ENCODE measurements at regions not wholly inside any gene's neighbourhood (a gene's known extent, or its start where the extent isn't known, plus 50 kb on each side); places are given as distances from the start of the nearest gene placed in this dataset.
"Not testable (repeated sequence)": the region's sequence is repeated elsewhere in the genome, so short reads cannot be mapped to it uniquely, and the experiment has no call there.

- 61% methylated on average over 3 of the region's 6 CpGs for WGBS (ENCODE audit: insufficient coverage)
- H3K27ac ChIP-seq (ENCODE audit: low read length), result no peak overlapping the region
Observed at GRCh38 chr10:26355241-26355640, 82.9 kb upstream of the APBB1IP start.

GRCh38 chr10:26357203-26357602, 80.9 kb upstream of the APBB1IP start:
- Histone ChIP-seq H3K4me1 (ENCODE audit: control insufficient read depth, insufficient read depth, low read length) (no peaks in the 10 kb centered on the region), H3K36me3 (ENCODE audit: control insufficient read depth, insufficient read depth, low read length) (no peaks in the 10 kb centered on the region), H3K9me3 (replicated peaks; ENCODE audit: control insufficient read depth, low read depth, low read length) (no peaks in the 10 kb centered on the region), H3K27me3 (ENCODE audit: control insufficient read depth, insufficient read depth, low read length) (no peaks in the 10 kb centered on the region), H3K27ac (ENCODE audit: low read length) (no peak overlapping the region), H3K4me3 (ENCODE audit: low read length) (no peak overlapping the region)
- no peak for DNase-seq
- WGBS (ENCODE audit: insufficient coverage), result no CpG with 5 or more reads among the region's 1 CpG

More at GRCh38 chr10:26355241-26355640, 82.9 kb upstream of the APBB1IP start:
- H3K4me3 ChIP-seq (ENCODE audit: low read length), result no peak overlapping the region
- H3K36me3 ChIP-seq (ENCODE audit: control insufficient read depth, insufficient read depth, low read length), result no peaks in the 10 kb centered on the region
- H3K4me1 ChIP-seq (ENCODE audit: control insufficient read depth, insufficient read depth, low read length), result no peaks in the 10 kb centered on the region
- DNase-seq, result no peak
- H3K27me3 ChIP-seq (ENCODE audit: control insufficient read depth, insufficient read depth, low read length), result no peaks in the 10 kb centered on the region
- no peaks in the 10 kb centered on the region for H3K9me3 ChIP-seq (replicated peaks; ENCODE audit: control insufficient read depth, low read depth, low read length)

GRCh38 chr10:26358071-26358470, 80.1 kb upstream of the APBB1IP start:
- H3K4me3 ChIP-seq (ENCODE audit: low read length), result no peak overlapping the region
- H3K36me3 ChIP-seq (ENCODE audit: control insufficient read depth, insufficient read depth, low read length), result no peaks in the 10 kb centered on the region
- no peak for DNase-seq
- no peak overlapping the region for H3K27ac ChIP-seq (ENCODE audit: low read length)
- no CpG with 5 or more reads among the region's 2 CpGs for WGBS (ENCODE audit: insufficient coverage)
- H3K4me1 ChIP-seq (ENCODE audit: control insufficient read depth, insufficient read depth, low read length), result no peaks in the 10 kb centered on the region
- no peaks in the 10 kb centered on the region for H3K9me3 ChIP-seq (replicated peaks; ENCODE audit: control insufficient read depth, low read depth, low read length)
- no peaks in the 10 kb centered on the region for H3K27me3 ChIP-seq (ENCODE audit: control insufficient read depth, insufficient read depth, low read length)

GRCh38 chr10:26359670-26360069, 78.5 kb upstream of the APBB1IP start:
- no peak for DNase-seq
- Histone ChIP-seq H3K27me3 (ENCODE audit: control insufficient read depth, insufficient read depth, low read length) (no peaks in the 10 kb centered on the region), H3K27ac (ENCODE audit: low read length) (no peak overlapping the region), H3K36me3 (ENCODE audit: control insufficient read depth, insufficient read depth, low read length) (no peaks in the 10 kb centered on the region), H3K4me3 (ENCODE audit: low read length) (no peak overlapping the region), H3K9me3 (replicated peaks; ENCODE audit: control insufficient read depth, low read depth, low read length) (no peaks in the 10 kb centered on the region), H3K4me1 (ENCODE audit: control insufficient read depth, insufficient read depth, low read length) (no peaks in the 10 kb centered on the region)
- WGBS (ENCODE audit: insufficient coverage), result no CpG with 5 or more reads among the region's 1 CpG

- Histone ChIP-seq H3K4me1 (ENCODE audit: control insufficient read depth, insufficient read depth, low read length) (no peaks in the 10 kb centered on the region), H3K27ac (ENCODE audit: low read length) (no peak overlapping the region), H3K27me3 (ENCODE audit: control insufficient read depth, insufficient read depth, low read length) (no peaks in the 10 kb centered on the region), H3K4me3 (ENCODE audit: low read length) (no peak overlapping the region), H3K9me3 (replicated peaks; ENCODE audit: control insufficient read depth, low read depth, low read length) (no peaks in the 10 kb centered on the region), H3K36me3 (ENCODE audit: control insufficient read depth, insufficient read depth, low read length) (no peaks in the 10 kb centered on the region)
- DNase-seq, result no peak
- 72% methylated on average over 2 of the region's 3 CpGs for WGBS (ENCODE audit: insufficient coverage)
Observed at GRCh38 chr10:26361351-26361750, 76.8 kb upstream of the APBB1IP start.

GRCh38 chr10:26361971-26362370, 76.2 kb upstream of the APBB1IP start:
- Histone ChIP-seq H3K36me3 (ENCODE audit: control insufficient read depth, insufficient read depth, low read length) (no peaks in the 10 kb centered on the region), H3K4me3 (ENCODE audit: low read length) (no peak overlapping the region), H3K27ac (ENCODE audit: low read length) (no peak overlapping the region), H3K4me1 (ENCODE audit: control insufficient read depth, insufficient read depth, low read length) (no peaks in the 10 kb centered on the region), H3K27me3 (ENCODE audit: control insufficient read depth, insufficient read depth, low read length) (no peaks in the 10 kb centered on the region), H3K9me3 (replicated peaks; ENCODE audit: control insufficient read depth, low read depth, low read length) (no peaks in the 10 kb centered on the region)
- DNase-seq, result peak; percentile 9
- WGBS (ENCODE audit: insufficient coverage), result 0% methylated on average over 1 of the region's 1 CpG

- Histone ChIP-seq H3K27me3 (ENCODE audit: control insufficient read depth, insufficient read depth, low read length) (no peaks in the 10 kb centered on the region), H3K4me3 (ENCODE audit: low read length) (no peak overlapping the region), H3K9me3 (replicated peaks; ENCODE audit: control insufficient read depth, low read depth, low read length) (no peaks in the 10 kb centered on the region), H3K4me1 (ENCODE audit: control insufficient read depth, insufficient read depth, low read length) (no peaks in the 10 kb centered on the region), H3K27ac (ENCODE audit: low read length) (no peak overlapping the region), H3K36me3 (ENCODE audit: control insufficient read depth, insufficient read depth, low read length) (no peaks in the 10 kb centered on the region)
- DNase-seq, result no peak
- WGBS (ENCODE audit: insufficient coverage), result no CpG with 5 or more reads among the region's 2 CpGs
Observed at GRCh38 chr10:26365681-26366358, 72.3 kb upstream of the APBB1IP start.

GRCh38 chr10:26367035-26367434, 71.1 kb upstream of the APBB1IP start:
- WGBS (ENCODE audit: insufficient coverage), result 95% methylated on average over 4 of the region's 8 CpGs
- DNase-seq; H3K27ac ChIP-seq (ENCODE audit: low read length); H3K27me3 ChIP-seq (ENCODE audit: control insufficient read depth, insufficient read depth, low read length); H3K36me3 ChIP-seq (ENCODE audit: control insufficient read depth, insufficient read depth, low read length); H3K4me3 ChIP-seq (ENCODE audit: low read length); H3K9me3 ChIP-seq (replicated peaks; ENCODE audit: control insufficient read depth, low read depth, low read length); H3K4me1 ChIP-seq (ENCODE audit: control insufficient read depth, insufficient read depth, low read length): not testable (repeated sequence)

- Histone ChIP-seq H3K27ac (ENCODE audit: low read length) (no peak overlapping the region), H3K9me3 (replicated peaks; ENCODE audit: control insufficient read depth, low read depth, low read length) (no peaks in the 10 kb centered on the region), H3K4me3 (ENCODE audit: low read length) (no peak overlapping the region), H3K4me1 (ENCODE audit: control insufficient read depth, insufficient read depth, low read length) (no peaks in the 10 kb centered on the region), H3K36me3 (ENCODE audit: control insufficient read depth, insufficient read depth, low read length) (no peaks in the 10 kb centered on the region), H3K27me3 (ENCODE audit: control insufficient read depth, insufficient read depth, low read length) (no peaks in the 10 kb centered on the region)
- no CpG with 5 or more reads among the region's 3 CpGs for WGBS (ENCODE audit: insufficient coverage)
- peak; percentile 40 for DNase-seq
Observed at GRCh38 chr10:26367771-26368170, 70.4 kb upstream of the APBB1IP start.

GRCh38 chr10:26368463-26368862, 69.7 kb upstream of the APBB1IP start:
- Histone ChIP-seq H3K27me3 (ENCODE audit: control insufficient read depth, insufficient read depth, low read length) (no peaks in the 10 kb centered on the region), H3K27ac (ENCODE audit: low read length) (no peak overlapping the region), H3K4me3 (ENCODE audit: low read length) (no peak overlapping the region), H3K36me3 (ENCODE audit: control insufficient read depth, insufficient read depth, low read length) (no peaks in the 10 kb centered on the region), H3K4me1 (ENCODE audit: control insufficient read depth, insufficient read depth, low read length) (no peaks in the 10 kb centered on the region), H3K9me3 (replicated peaks; ENCODE audit: control insufficient read depth, low read depth, low read length) (no peaks in the 10 kb centered on the region)
- no peak for DNase-seq
- no CpG with 5 or more reads among the region's 4 CpGs for WGBS (ENCODE audit: insufficient coverage)
